IPS-15b (cell line): ENCODE measurements at regions not wholly inside any gene's neighbourhood (a gene's known extent, or its start where the extent isn't known, plus 50 kb on each side); places are given as distances from the start of the nearest gene placed in this dataset.

Source experiments
- H3K27me3 ChIP-seq: one replicate; pipeline ENCODE4 v1.6.1; 2013; ENCODE audit warnings: low read length; ENCODE audit not compliant: control insufficient read depth, insufficient read depth
- H3K36me3 ChIP-seq: one replicate; pipeline ENCODE4 v1.6.1; 2013; ENCODE audit warnings: low read length; ENCODE audit not compliant: control insufficient read depth, insufficient read depth
- H3K4me1 ChIP-seq: one replicate; pipeline ENCODE4 v1.6.1; 2013; ENCODE audit warnings: mild to moderate bottlenecking, low read length; ENCODE audit not compliant: control insufficient read depth, insufficient read depth
- H3K4me3 ChIP-seq: one replicate; pipeline ENCODE4 v1.5.1; 2013; ENCODE audit warnings: low read depth, low read length
- H3K9ac ChIP-seq: one replicate; pipeline ENCODE4 v1.6.1; 2013; ENCODE audit warnings: low read depth, mild to moderate bottlenecking, low read length
- H3K9me3 ChIP-seq: one replicate; pipeline ENCODE4 v1.6.1; 2013; ENCODE audit warnings: mild to moderate bottlenecking, low read length; ENCODE audit not compliant: control insufficient read depth, insufficient read depth

- no peak overlapping the region for H3K9ac ChIP-seq
- no peaks in the 10 kb centered on the region for H3K9me3 ChIP-seq
- no peak overlapping the region for H3K4me3 ChIP-seq
- no peaks in the 10 kb centered on the region for H3K36me3 ChIP-seq
- H3K27me3 ChIP-seq, result no peaks in the 10 kb centered on the region
- H3K4me1 ChIP-seq, result no peaks in the 10 kb centered on the region
These were observed 93.8 kb downstream of the ICOS start for GRCh38 chr2:204030322-204030721.

DNA sequence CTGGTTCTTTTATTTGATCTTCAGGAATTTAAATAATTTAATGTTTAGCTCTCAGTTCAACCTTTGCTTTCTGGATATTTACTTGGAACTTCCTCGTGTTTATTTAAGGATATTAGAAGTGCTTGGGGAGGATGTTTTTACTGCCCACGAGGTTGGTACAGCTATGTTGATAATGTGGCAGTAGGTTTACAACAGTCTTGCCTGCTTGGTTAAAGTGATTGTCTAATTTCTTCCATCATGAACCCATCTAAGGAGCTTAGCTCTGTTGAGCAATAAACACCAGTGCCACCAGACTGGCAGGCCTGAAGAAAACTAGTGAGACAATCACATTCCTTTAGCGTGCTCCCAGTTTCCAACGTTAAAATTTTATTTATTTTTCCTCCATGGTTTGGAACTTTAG, 94.5 kb downstream of the ICOS start:
- H3K27me3 ChIP-seq, result no peaks in the 10 kb centered on the region
- H3K9ac ChIP-seq, result no peak overlapping the region
- no peak overlapping the region for H3K4me3 ChIP-seq
- no peaks in the 10 kb centered on the region for H3K9me3 ChIP-seq
- H3K4me1 ChIP-seq, result no peaks in the 10 kb centered on the region
- no peaks in the 10 kb centered on the region for H3K36me3 ChIP-seq

GRCh38 chr2:204032301-204032700, 95.7 kb downstream of the ICOS start:
- Histone ChIP-seq H3K4me1 (no peaks in the 10 kb centered on the region), H3K9me3 (no peaks in the 10 kb centered on the region), H3K27me3 (no peaks in the 10 kb centered on the region), H3K36me3 (no peaks in the 10 kb centered on the region), H3K9ac (no peak overlapping the region), H3K4me3 (no peak overlapping the region)

GRCh38 chr2:204033611-204034495, 97.3 kb downstream of the ICOS start:
- H3K36me3 ChIP-seq, result no peaks in the 10 kb centered on the region
- H3K4me1 ChIP-seq, result no peaks in the 10 kb centered on the region
- no peaks in the 10 kb centered on the region for H3K9me3 ChIP-seq
- H3K27me3 ChIP-seq, result no peaks in the 10 kb centered on the region
- H3K4me3 ChIP-seq, result no peak overlapping the region
- H3K9ac ChIP-seq, result no peak overlapping the region

GRCh38 chr2:204036706-204037105, 100.1 kb downstream of the ICOS start:
- no peak overlapping the region for H3K9ac ChIP-seq
- no peaks in the 10 kb centered on the region for H3K9me3 ChIP-seq
- no peaks in the 10 kb centered on the region for H3K36me3 ChIP-seq
- H3K4me1 ChIP-seq, result no peaks in the 10 kb centered on the region
- H3K4me3 ChIP-seq, result no peak overlapping the region
- no peaks in the 10 kb centered on the region for H3K27me3 ChIP-seq

- H3K36me3 ChIP-seq, result no peaks in the 10 kb centered on the region
- no peak overlapping the region for H3K4me3 ChIP-seq
- H3K9me3 ChIP-seq, result no peaks in the 10 kb centered on the region
- no peaks in the 10 kb centered on the region for H3K27me3 ChIP-seq
- H3K9ac ChIP-seq, result no peak overlapping the region
- H3K4me1 ChIP-seq, result no peaks in the 10 kb centered on the region
These were observed 100.7 kb downstream of the ICOS start for GRCh38 chr2:204037286-204037685.

DNA sequence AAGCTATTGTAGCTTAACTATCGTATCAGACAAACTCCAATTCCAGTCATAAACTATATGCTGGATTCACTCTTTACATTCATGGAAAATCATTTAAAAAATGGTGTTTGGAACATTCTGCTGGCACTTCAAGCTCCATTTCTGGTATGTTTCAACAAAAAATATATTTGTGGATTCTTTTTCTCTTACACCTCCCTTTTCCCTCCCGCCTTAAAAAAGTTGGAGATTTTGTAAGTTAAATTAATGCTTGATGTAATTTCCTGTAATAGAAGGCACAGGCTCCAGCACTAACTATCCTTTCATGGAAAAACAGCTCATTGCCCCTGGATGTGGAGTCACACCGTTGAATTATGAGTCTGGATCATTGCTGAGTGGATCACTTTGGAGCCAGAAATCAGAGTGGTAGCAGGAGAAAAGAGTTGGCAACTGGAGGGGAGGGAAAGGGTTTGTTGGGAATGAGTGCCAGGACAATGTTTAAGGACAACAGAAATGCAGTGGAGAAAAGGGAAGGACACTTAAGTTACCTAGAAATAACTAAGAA, 102.8 kb downstream of the ICOS start:
- Histone ChIP-seq H3K4me1 (no peaks in the 10 kb centered on the region), H3K27me3 (no peaks in the 10 kb centered on the region), H3K9me3 (no peaks in the 10 kb centered on the region), H3K9ac (no peak overlapping the region), H3K4me3 (no peak overlapping the region), H3K36me3 (no peaks in the 10 kb centered on the region)

- Histone ChIP-seq H3K9me3 (no peaks in the 10 kb centered on the region), H3K27me3 (no peaks in the 10 kb centered on the region), H3K9ac (no peak overlapping the region), H3K4me1 (no peaks in the 10 kb centered on the region), H3K36me3 (no peaks in the 10 kb centered on the region), H3K4me3 (no peak overlapping the region)
These were observed 103.5 kb downstream of the ICOS start for GRCh38 chr2:204040016-204040415.

GRCh38 chr2:204042401-204042800, 105.8 kb downstream of the ICOS start:
- Histone ChIP-seq H3K9me3 (no peaks in the 10 kb centered on the region), H3K4me1 (no peaks in the 10 kb centered on the region), H3K36me3 (no peaks in the 10 kb centered on the region), H3K27me3 (no peaks in the 10 kb centered on the region), H3K9ac (no peak overlapping the region), H3K4me3 (no peak overlapping the region)

DNA sequence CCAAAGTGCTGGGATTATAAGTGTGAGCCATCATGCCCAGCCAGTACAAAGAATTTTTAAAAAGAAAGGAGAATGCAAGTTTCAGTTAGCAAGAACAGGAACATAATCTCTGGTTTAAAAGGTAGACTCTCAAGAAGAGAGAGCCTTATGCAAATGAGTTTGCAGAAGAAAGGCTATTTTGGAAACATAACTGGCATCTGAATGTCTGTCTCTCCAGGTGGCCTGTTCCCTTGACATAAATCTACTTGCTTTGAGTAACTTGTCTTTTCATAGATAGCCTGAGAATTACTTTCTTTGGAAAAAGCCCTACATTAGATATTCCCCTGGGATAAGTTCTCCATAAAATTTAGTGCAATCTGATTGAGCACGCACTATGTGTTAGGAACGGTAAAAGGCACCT, 109.6 kb downstream of the ICOS start:
- no peak overlapping the region for H3K9ac ChIP-seq
- no peaks in the 10 kb centered on the region for H3K27me3 ChIP-seq
- no peaks in the 10 kb centered on the region for H3K9me3 ChIP-seq
- no peaks in the 10 kb centered on the region for H3K36me3 ChIP-seq
- H3K4me1 ChIP-seq, result no peaks in the 10 kb centered on the region
- H3K4me3 ChIP-seq, result no peak overlapping the region

- H3K9me3 ChIP-seq, result no peaks in the 10 kb centered on the region
- no peaks in the 10 kb centered on the region for H3K36me3 ChIP-seq
- no peaks in the 10 kb centered on the region for H3K4me1 ChIP-seq
- no peak overlapping the region for H3K9ac ChIP-seq
- no peaks in the 10 kb centered on the region for H3K27me3 ChIP-seq
- H3K4me3 ChIP-seq, result no peak overlapping the region
These were observed 113.1 kb downstream of the ICOS start for GRCh38 chr2:204049635-204050034.

DNA sequence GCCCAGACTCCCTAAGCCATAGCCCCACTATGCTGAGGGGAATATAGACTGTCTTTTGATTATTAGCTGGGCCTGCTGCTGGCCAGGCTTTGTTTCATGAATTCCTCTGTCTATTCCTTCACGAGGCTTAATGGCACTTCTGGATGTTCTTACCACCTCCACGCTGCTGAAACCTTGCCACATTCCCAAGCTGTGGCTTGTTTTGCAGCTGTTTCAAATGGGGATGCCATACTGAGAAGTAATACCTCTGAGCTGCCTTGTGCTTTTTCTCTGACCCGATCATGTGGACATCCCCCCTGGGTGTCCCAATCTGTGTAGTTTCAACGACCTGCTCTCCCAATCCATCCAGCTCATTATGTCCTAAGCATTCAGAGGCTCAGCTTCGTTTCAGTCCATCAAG, 114.1 kb downstream of the ICOS start:
- Histone ChIP-seq H3K4me1 (no peaks in the 10 kb centered on the region), H3K27me3 (no peaks in the 10 kb centered on the region), H3K9me3 (no peaks in the 10 kb centered on the region), H3K36me3 (no peaks in the 10 kb centered on the region), H3K4me3 (no peak overlapping the region), H3K9ac (no peak overlapping the region)
